ENCODE measurements at regions not wholly inside any gene's neighbourhood (a gene's known extent, or its start where the extent isn't known, plus 50 kb on each side); places are given as distances from the start of the nearest gene placed in this dataset.

DNA sequence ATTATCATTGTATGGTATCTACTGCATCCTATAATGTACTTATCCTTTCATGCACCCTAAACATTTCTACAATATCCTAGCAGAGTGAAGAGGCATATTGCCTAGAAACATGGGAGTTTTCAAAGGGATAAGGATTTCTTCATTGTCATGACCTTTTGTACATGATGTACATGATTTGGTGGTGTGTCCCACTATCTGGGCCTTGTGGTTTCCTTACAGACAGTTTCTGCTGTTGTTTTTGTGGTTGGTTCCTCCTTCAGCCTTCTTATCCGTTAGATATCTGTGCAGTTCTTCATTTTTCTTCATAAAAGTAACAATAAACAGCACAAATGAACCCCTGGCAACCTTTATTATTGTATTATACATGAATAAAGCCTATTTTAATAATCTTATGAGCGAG lies 70.4 kb upstream of the BACH1 start:
- no peaks in the 10 kb centered on the region for H3K4me1 ChIP-seq (ENCODE audit: insufficient read depth, low read length, poor library complexity, severe bottlenecking)
- H2AFZ ChIP-seq (ENCODE audit: low read length) = no peak overlapping the region
- no peaks in the 10 kb centered on the region for H3F3A ChIP-seq (ENCODE audit: low read depth)
- no peaks in the 10 kb centered on the region for H3K36me3 ChIP-seq (ENCODE audit: insufficient read depth, low read length)
- no peak overlapping the region for H3K4me3 ChIP-seq (ENCODE audit: low read length, poor library complexity, severe bottlenecking)
- H3K79me2 ChIP-seq (ENCODE audit: insufficient read depth, low read length) = no peaks in the 10 kb centered on the region
- no peak overlapping the region for H3K9ac ChIP-seq (ENCODE audit: low read depth, low read length, poor library complexity, severe bottlenecking)
- no peak overlapping the region for H3K4me2 ChIP-seq (ENCODE audit: low read depth, low read length, poor library complexity, severe bottlenecking)
- H3K9me2 ChIP-seq (replicated peaks; ENCODE audit: low read depth, low read length) = no peaks in the 10 kb centered on the region
- TF ChIP-seq EZH2phosphoT487 (IDR thresholded peaks at IDR 0.05; ENCODE audit: borderline replicate concordance) (no peak), CTCF (conservative IDR thresholded peaks at IDR 0.05; ENCODE audit: low read length) (no peak)
- peaks cover 7% of the 10 kb centered on the region for H3K27me3 ChIP-seq (ENCODE audit: insufficient read depth, low read length, poor library complexity, severe bottlenecking)
- no peaks in the 10 kb centered on the region for H3K9me3 ChIP-seq (ENCODE audit: insufficient read depth, low read depth, low read length)
- H4K20me1 ChIP-seq (ENCODE audit: insufficient read depth, low read length, poor library complexity, severe bottlenecking) = no peaks in the 10 kb centered on the region

DNA sequence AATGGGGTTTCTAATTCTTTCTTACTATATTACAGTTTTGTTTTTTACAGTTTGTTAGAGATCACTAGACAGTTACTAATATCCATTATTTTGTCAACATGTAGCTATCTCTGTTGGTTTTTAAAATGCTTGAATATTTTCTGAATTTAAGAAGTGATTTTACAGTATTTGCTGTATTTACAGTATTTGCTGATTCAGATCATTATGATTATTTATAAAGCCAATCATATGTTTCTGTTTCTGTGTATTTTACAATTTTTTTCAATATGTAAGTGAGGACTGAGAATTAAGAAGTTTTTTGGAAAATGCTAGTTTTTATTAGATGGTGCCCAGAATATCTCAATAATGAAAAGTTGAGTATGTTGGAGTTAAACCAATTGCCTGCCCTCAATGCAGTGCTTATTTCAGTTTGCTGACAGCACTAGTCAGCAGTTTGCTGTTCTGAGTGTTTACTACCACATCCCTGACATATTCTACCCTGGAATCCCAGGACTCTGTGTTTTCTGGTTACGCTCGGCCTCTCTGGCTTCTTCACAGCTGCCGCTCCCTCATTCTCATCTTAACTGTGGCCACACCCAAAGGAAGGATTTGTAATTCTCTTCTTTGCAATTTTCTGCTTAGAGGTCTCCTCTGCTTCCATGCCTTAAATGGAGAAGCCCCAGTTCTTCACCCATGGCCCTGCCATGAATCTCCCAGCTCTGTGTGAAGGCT lies 68.0 kb upstream of the BACH1 start:
- no peaks in the 10 kb centered on the region for H3F3A ChIP-seq (ENCODE audit: low read depth)
- no peaks in the 10 kb centered on the region for H3K9me3 ChIP-seq (ENCODE audit: insufficient read depth, low read depth, low read length)
- H3K4me3 ChIP-seq (ENCODE audit: low read length, poor library complexity, severe bottlenecking) = no peak overlapping the region
- H3K4me2 ChIP-seq (ENCODE audit: low read depth, low read length, poor library complexity, severe bottlenecking) = no peak overlapping the region
- H2AFZ ChIP-seq (ENCODE audit: low read length) = no peak overlapping the region
- no peak overlapping the region for H3K9ac ChIP-seq (ENCODE audit: low read depth, low read length, poor library complexity, severe bottlenecking)
- peaks cover 7% of the 10 kb centered on the region for H3K27me3 ChIP-seq (ENCODE audit: insufficient read depth, low read length, poor library complexity, severe bottlenecking)
- no peaks in the 10 kb centered on the region for H3K36me3 ChIP-seq (ENCODE audit: insufficient read depth, low read length)
- H3K4me1 ChIP-seq (ENCODE audit: insufficient read depth, low read length, poor library complexity, severe bottlenecking) = no peaks in the 10 kb centered on the region
- no peak for TF ChIP-seq CTCF (conservative IDR thresholded peaks at IDR 0.05; ENCODE audit: low read length)
- TF ChIP-seq EZH2phosphoT487 (IDR thresholded peaks at IDR 0.05; ENCODE audit: borderline replicate concordance) = no peak
- H3K9me2 ChIP-seq (replicated peaks; ENCODE audit: low read depth, low read length) = no peaks in the 10 kb centered on the region
- no peaks in the 10 kb centered on the region for H3K79me2 ChIP-seq (ENCODE audit: insufficient read depth, low read length)
- no peaks in the 10 kb centered on the region for H4K20me1 ChIP-seq (ENCODE audit: insufficient read depth, low read length, poor library complexity, severe bottlenecking)

GRCh38 chr21:29231756-29232529 lies 66.8 kb upstream of the BACH1 start:
- TF ChIP-seq CTCF (conservative IDR thresholded peaks at IDR 0.05; ENCODE audit: low read length) (no peak), EZH2phosphoT487 (IDR thresholded peaks at IDR 0.05; ENCODE audit: borderline replicate concordance) (no peak)
- Histone ChIP-seq H3K9me2 (replicated peaks; ENCODE audit: low read depth, low read length) (no peaks in the 10 kb centered on the region), H3K4me3 (ENCODE audit: low read length, poor library complexity, severe bottlenecking) (no peak overlapping the region), H3K36me3 (ENCODE audit: insufficient read depth, low read length) (no peaks in the 10 kb centered on the region), H3K4me2 (ENCODE audit: low read depth, low read length, poor library complexity, severe bottlenecking) (no peak overlapping the region), H4K20me1 (ENCODE audit: insufficient read depth, low read length, poor library complexity, severe bottlenecking) (no peaks in the 10 kb centered on the region), H3K4me1 (ENCODE audit: insufficient read depth, low read length, poor library complexity, severe bottlenecking) (no peaks in the 10 kb centered on the region), H3K27me3 (ENCODE audit: insufficient read depth, low read length, poor library complexity, severe bottlenecking) (peaks cover 2% of the 10 kb centered on the region), H3K9me3 (ENCODE audit: insufficient read depth, low read depth, low read length) (no peaks in the 10 kb centered on the region), H2AFZ (ENCODE audit: low read length) (no peak overlapping the region), H3F3A (ENCODE audit: low read depth) (no peaks in the 10 kb centered on the region), H3K9ac (ENCODE audit: low read depth, low read length, poor library complexity, severe bottlenecking) (no peak overlapping the region), H3K79me2 (ENCODE audit: insufficient read depth, low read length) (no peaks in the 10 kb centered on the region)

Data from Loucy (cell line).